Nephron progenitor cell (in vitro differentiated cells): ENCODE measurements at regions not wholly inside any gene's neighbourhood (a gene's known extent, or its start where the extent isn't known, plus 50 kb on each side); places are given as distances from the start of the nearest gene placed in this dataset.
A peak's percentile ranks its signal among the peaks of the same experiment; 100 is the strongest.

Experiments used
- DNase-seq: peaks from one replicate; pipeline ENCODE4 v3.0.0; 2021
- H3K27ac Mint-ChIP-seq: 2 replicates; pipeline ENCODE4 v1.8.0; 2021; ENCODE audit warnings: mild to moderate bottlenecking, moderate library complexity, mixed read lengths
- H3K27me3 Mint-ChIP-seq: 2 replicates; pipeline ENCODE4 v1.8.0; 2021; ENCODE audit warnings: mild to moderate bottlenecking, low read depth, mixed read lengths; ENCODE audit not compliant: poor library complexity
- H3K36me3 Mint-ChIP-seq: 2 replicates; pipeline ENCODE4 v1.8.0; 2021; ENCODE audit warnings: low read depth, mixed read lengths
- H3K4me1 Mint-ChIP-seq: 2 replicates; pipeline ENCODE4 v1.8.0; 2021; ENCODE audit warnings: mixed read lengths
- H3K4me3 Mint-ChIP-seq: 2 replicates; pipeline ENCODE4 v1.8.0; 2021; ENCODE audit warnings: mild to moderate bottlenecking, moderate library complexity, mixed read lengths
- H3K9me3 Mint-ChIP-seq: 2 replicates; pipeline ENCODE4 v1.8.0; 2021; ENCODE audit warnings: mild to moderate bottlenecking, moderate library complexity, mixed read lengths
- TF ChIP-seq, protein P1 (sequence below): fragments of 200-600 bp; sonication (generic); IDR thresholded peaks from 2 replicates; pipeline ENCODE4 v1.5.0; 2021; ENCODE audit warnings: antibody characterized with exemption

DNA sequence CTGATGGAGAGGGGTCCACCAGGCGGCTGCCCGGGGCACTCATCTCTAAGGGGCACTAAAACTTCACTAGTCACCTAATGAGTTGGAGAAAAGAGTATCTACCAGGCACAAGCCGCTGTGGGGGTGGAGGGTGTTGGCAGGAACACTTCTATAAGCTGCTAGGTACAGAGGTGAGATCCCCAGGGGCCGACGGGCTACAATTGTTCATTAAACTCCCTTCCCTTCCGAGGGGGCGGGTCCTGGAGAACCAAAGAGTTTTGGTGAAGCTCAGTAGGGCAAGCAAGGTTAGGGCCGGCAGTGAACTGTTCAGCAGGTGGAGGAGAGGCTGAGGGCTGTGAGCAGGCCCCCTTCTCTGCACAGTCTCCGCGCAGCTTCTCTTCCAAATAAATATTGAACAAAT lies 78.7 kb upstream of the ARAP3 start:
- peaks cover 39% of the 10 kb centered on the region for H3K4me1 Mint-ChIP-seq
- no peak overlapping the region for H3K4me3 Mint-ChIP-seq
- H3K36me3 Mint-ChIP-seq, result no peaks in the 10 kb centered on the region
- TF ChIP-seq, protein P1, sequence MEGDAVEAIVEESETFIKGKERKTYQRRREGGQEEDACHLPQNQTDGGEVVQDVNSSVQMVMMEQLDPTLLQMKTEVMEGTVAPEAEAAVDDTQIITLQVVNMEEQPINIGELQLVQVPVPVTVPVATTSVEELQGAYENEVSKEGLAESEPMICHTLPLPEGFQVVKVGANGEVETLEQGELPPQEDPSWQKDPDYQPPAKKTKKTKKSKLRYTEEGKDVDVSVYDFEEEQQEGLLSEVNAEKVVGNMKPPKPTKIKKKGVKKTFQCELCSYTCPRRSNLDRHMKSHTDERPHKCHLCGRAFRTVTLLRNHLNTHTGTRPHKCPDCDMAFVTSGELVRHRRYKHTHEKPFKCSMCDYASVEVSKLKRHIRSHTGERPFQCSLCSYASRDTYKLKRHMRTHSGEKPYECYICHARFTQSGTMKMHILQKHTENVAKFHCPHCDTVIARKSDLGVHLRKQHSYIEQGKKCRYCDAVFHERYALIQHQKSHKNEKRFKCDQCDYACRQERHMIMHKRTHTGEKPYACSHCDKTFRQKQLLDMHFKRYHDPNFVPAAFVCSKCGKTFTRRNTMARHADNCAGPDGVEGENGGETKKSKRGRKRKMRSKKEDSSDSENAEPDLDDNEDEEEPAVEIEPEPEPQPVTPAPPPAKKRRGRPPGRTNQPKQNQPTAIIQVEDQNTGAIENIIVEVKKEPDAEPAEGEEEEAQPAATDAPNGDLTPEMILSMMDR, result no peak
- no peaks in the 10 kb centered on the region for H3K9me3 Mint-ChIP-seq
- peaks cover 87% of the 10 kb centered on the region for H3K27me3 Mint-ChIP-seq
- DNase-seq, result no peak
- H3K27ac Mint-ChIP-seq, result no peak overlapping the region

DNA sequence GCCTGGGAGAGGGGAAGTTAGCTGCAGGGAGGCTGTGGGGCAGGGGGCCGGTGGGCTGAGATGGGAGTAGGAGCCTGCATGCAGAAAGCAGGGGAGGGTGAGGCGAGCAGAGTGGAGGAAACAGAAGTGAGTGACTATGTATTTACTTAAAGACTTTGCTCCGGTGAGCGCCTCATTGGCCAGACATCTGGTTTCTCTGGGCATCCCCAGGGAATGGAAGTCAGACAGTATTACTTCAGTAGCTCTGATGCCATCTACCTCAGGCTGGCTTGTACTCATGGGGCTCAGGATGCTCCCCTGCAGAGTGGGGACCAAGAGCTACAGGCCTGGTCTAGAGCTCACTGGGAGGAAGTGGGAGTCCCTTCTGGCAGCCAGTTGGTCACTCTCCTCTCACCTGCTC lies 78.2 kb upstream of the ARAP3 start:
- no peak overlapping the region for H3K4me3 Mint-ChIP-seq
- TF ChIP-seq, protein P1, result no peak
- DNase-seq, result no peak
- H3K9me3 Mint-ChIP-seq, result no peaks in the 10 kb centered on the region
- peaks cover 87% of the 10 kb centered on the region for H3K27me3 Mint-ChIP-seq
- no peak overlapping the region for H3K27ac Mint-ChIP-seq
- H3K4me1 Mint-ChIP-seq, result peaks cover 39% of the 10 kb centered on the region
- no peaks in the 10 kb centered on the region for H3K36me3 Mint-ChIP-seq

DNA sequence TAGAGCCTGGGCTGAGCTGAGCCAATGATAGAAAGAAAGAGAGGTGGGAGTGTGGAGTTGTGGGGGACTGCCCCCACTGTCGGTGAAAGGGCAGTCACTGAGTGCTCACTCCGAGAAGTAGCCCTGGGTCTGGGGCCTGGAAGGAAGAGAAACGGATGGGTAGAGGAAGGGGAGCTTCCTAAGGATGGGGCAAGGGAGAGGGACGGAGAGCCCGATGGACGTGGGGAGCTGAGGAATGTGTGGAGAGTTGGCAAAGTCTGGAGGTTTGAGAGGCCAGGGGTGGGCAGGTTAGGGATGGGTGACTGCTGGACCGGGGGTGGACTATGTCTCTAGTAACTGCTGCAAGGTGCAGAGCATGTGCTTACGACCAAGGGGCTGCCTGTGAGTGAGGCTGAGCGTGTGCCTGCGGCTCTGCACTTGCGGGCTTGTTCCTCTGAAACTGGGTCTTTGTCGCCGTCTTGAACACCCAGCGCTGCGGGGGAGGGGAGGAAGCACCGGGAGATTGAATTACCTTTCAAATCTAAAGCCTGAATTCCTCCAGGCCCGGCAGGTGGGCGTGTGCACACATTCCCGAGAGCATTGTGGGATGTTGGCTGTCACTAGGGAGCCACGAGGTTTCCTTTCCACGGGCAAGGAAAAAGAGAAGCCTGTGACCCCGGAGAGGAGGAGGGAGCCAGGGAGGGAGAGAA lies 76.4 kb upstream of the ARAP3 start:
- TF ChIP-seq, protein P1, result no peak
- peaks cover 93% of the 10 kb centered on the region for H3K27me3 Mint-ChIP-seq
- H3K4me3 Mint-ChIP-seq, result peak overlapping the region; percentile 63
- H3K27ac Mint-ChIP-seq, result no peak overlapping the region
- peak; percentile 77 for DNase-seq
- peaks cover 39% of the 10 kb centered on the region for H3K4me1 Mint-ChIP-seq
- H3K36me3 Mint-ChIP-seq, result no peaks in the 10 kb centered on the region
- H3K9me3 Mint-ChIP-seq, result no peaks in the 10 kb centered on the region

DNA sequence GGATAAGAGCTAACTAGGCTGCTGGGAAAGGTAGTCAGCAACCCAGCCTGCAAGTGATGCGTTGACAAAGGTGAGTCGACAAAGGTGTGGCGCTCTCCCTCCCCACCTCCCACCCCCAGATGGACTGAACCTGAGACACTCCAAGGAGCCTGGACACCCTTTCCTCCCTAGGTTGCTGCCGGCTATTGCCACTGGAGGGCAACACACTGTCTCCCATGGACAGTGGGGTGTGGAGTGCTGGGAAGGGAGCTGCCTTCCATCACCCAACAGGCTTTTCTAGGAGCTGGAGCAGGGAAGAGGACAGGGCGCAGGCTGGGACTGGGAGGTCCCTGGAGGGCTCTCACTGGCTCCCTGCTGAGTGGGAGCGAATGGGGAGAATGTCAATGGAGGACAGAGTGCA lies 75.4 kb upstream of the ARAP3 start:
- Mint-ChIP-seq H3K27ac (no peak overlapping the region), H3K27me3 (peaks cover 98% of the 10 kb centered on the region), H3K4me1 (peaks cover 39% of the 10 kb centered on the region), H3K4me3 (no peak overlapping the region), H3K9me3 (no peaks in the 10 kb centered on the region), H3K36me3 (no peaks in the 10 kb centered on the region)
- TF ChIP-seq, protein P1, result peak; percentile 36
- peak; percentile 26 for DNase-seq

DNA sequence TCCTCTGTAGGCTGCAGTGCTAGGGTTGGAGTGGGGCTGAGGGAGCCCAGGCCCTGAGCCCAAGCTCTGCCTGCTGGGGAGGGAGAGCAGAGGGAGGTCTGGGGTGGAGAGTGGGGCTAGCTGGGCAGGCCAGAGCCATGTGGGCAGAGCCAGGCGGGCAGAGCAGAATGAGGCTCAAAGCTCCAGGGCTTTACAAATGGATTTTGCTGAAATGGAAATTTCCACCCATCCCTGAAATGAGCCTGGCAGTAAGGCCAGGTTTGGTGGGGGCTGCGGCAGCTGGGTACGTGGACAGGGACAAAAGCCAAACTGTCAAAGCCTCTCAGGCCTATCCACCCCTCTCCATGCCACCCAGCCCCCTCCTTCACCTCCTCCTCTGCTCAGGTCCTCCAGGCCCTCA lies 74.2 kb upstream of the ARAP3 start:
- Mint-ChIP-seq H3K4me1 (peaks cover 36% of the 10 kb centered on the region), H3K9me3 (no peaks in the 10 kb centered on the region)

More for the DNA sequence above, 74.2 kb upstream of the ARAP3 start:
- H3K4me3 Mint-ChIP-seq, result no peak overlapping the region
- TF ChIP-seq, protein P1, result no peak
- DNase-seq, result no peak
- no peak overlapping the region for H3K27ac Mint-ChIP-seq
- H3K36me3 Mint-ChIP-seq, result no peaks in the 10 kb centered on the region
- H3K27me3 Mint-ChIP-seq, result peaks cover 98% of the 10 kb centered on the region
